CD4-positive, alpha-beta T cell treated with Interleukin-15 for 1 hour (primary cell): ENCODE measurements at regions not wholly inside any gene's neighbourhood (a gene's known extent, or its start where the extent isn't known, plus 50 kb on each side); places are given as distances from the start of the nearest gene placed in this dataset.

Source experiments
- DNase-seq: peaks from one replicate; pipeline ENCODE4 v3.0.0-alpha.2; 2020

DNA sequence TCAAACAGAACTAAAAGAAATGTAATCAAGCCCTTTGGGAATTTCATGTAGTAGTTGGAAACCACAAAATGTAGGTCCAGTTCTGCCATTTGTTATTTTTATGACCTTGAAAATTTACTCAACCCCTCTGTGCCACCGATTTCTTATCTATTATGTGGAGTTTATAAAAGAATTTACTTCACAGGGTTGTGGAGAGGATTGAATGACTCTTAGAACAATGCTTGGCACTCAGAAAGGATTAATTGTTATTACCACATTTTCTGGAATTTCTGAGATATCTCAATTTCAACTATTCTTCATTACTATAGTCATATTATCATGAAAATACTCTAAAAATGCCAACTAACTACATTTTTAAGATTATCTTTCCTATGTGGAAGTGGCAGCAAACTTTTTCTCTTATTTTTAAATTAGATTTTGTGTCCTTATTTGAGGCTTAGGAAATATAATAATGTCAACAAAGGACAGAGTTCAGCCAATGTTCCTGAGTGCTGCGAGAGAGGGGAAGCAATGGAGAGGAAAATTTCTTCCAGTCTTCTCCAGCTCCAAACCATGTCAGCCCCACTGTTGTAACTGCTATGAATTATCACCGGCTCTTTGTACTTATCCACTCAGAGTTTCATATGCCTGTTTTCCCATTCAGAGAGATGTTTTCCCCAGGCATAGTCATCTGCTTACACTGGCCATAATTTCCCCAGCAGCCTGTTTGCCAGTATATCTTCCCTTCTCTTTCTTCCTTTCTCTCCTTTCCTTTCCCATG is 525.6 kb downstream of the SPATA31D1 start:
- DNase-seq = no peak

DNA sequence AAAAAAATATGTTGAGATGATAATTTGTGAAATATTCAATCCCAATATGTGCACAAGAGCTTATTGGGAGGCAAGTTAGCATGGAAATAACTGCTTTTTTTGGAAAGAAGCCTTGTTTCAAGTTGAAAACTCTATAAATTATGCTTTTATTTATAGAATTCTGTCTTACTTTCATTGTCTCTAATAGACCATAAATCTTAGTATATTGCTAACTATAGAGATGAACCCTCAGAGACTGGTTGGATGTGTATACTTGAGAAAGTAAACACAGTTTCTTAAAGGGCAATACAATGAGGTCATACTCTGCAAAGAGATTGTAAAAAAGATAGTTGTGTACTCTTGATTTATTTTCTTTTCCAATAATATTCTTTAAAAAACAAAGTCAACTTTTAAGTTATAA is 530.3 kb downstream of the SPATA31D1 start:
- no peak for DNase-seq

DNA sequence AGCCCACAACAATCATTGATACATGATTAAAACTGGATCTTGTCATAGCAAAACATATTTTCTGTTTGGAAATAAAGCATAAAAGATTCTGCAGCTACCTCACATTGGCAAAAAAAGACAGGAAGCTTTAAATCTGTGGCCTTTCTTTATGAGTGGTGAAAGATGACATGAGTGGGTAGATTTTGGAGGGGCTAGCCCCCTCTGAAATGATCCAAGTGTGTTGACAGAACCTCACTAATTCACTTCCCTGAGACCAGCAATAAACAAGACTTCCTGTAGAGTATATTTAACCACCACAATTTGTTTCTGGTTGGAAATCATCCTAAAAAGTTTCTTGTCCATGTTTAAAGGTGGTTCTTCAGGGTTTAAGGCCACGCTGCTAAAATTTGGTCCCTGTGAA is 530.8 kb downstream of the SPATA31D1 start:
- DNase-seq = no peak

GRCh38 chr9:82524407-82524806 is 535.8 kb downstream of the SPATA31D1 start:
- DNase-seq = no peak

DNA sequence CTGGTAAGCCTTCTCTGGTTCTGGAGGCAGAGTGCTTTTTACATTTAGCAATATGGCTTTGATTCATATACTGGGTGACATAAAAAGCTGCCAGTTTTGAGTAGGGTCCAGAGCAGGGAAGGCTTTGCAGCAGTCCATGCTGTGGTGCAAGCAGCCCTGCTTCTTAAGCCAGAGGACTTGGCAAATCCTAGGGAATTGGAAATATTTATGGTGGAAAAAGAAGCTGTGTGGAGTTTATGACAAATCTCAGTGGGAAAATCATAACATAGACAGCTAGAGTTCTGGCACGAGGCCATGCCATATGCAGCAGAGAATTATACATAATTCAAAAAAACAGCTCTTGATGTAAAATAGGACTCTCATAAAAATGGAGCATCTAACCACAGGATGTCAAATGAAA is 536.4 kb downstream of the RASEF start:
- no peak for DNase-seq

DNA sequence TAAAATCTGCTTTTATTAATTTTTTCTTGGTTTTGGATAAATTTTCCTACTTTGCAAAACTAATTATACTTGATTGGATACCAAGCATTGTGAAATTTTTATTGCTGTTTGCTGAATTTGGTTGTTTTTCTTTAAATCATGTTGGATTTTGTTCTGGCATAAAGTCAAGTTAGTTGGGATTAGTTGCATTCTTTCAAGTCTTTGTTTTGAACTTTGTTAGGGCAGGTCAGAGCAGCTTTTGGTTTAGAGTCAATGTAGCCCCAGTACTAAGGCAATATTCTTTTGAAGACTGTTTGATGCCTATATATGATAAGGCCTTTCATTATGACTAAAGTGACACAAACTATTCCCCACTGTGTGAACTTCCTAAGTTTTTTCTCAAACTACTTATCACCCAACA is 531.1 kb downstream of the RASEF start:
- DNase-seq = no peak

- DNase-seq = no peak
Observed at GRCh38 chr9:82532504-82533180, 530.3 kb downstream of the RASEF start.

DNA sequence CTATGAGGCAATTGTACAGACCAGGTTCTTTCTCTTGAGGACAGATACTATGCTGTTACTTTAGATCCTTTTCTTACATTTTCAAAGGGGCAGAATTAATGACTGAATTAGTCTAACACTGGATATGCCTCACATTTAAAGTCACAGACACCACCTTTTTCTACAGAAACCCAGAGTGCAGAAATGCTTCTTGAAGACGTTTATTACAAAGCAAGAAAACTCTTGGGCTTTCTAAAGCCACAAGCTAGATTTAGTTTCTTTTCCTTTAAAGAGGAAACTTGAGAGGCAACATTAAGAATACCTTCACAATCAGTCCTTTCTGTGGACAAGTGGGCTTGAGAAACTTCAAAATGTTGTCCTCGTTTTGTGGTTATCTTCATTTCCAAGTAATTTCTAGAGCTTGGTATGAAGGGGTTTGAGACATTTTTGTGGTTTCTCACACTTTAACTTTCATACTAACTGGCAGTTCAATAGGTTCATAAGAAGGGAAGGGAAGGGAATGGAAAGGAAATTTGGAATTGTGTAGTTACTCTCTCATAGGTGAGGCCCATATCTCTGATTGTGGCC is 527.4 kb downstream of the RASEF start:
- no peak for DNase-seq

DNA sequence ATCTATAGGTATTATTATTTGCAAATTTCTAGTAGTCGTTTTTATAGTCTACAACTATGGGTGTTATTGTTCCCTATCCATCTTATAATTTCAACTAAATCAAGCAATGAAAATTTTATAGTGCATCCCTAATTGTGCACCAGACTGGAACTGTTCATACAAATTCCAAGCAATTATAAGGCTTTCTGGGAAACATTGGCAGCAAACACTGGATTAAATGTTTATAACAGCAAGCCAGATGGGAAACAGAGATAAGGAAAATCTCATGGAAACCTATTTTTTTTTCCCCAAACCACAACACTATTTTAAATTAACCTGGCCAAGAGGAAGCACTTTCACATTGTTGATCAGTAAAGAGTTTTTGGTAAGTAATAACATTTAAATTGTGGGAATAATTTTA is 524.3 kb downstream of the RASEF start:
- no peak for DNase-seq

DNA sequence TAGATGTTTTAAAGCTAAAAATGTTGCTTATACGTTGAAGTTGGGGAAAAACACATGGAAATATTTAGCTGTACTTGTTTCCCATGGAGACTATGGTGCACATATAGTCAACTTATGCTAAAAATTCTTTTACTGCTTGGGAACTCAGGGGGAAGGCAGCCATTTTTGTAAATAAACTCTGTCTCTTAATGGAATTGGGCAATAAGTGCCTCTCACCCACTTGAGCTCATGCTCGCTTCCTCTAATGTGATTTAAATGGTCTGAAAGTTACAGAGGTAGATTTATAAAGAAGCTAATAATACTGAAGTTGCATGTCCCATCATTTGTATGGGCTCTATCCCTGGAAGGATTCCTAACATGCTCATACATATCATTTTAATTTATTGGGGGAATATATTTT is 523.8 kb downstream of the RASEF start:
- no peak for DNase-seq

GRCh38 chr9:82539856-82540579 is 522.9 kb downstream of the RASEF start:
- DNase-seq = no peak

GRCh38 chr9:82543726-82544125 is 519.2 kb downstream of the RASEF start:
- DNase-seq = no peak

- DNase-seq = no peak
Observed at GRCh38 chr9:82546136-82546535, 516.8 kb downstream of the RASEF start.

DNA sequence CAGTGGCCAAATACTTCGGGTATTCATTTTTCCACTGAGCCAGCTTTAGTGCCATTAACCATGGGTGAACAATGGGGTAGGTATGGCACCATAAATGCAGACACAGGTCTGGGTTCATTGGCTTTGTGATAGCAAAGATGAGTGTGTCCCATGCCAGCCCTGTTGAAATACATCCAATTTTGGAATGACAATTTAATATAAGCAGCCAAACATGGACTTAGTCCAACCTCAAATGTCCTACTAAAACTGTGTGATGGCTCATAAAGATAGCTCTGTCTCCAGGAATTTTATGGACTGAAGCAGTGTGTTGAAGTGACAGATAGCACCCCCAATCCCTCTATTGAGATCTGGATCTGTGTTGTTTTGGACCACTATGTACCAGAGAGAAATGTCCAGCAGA is 514.9 kb downstream of the RASEF start:
- DNase-seq = no peak

DNA sequence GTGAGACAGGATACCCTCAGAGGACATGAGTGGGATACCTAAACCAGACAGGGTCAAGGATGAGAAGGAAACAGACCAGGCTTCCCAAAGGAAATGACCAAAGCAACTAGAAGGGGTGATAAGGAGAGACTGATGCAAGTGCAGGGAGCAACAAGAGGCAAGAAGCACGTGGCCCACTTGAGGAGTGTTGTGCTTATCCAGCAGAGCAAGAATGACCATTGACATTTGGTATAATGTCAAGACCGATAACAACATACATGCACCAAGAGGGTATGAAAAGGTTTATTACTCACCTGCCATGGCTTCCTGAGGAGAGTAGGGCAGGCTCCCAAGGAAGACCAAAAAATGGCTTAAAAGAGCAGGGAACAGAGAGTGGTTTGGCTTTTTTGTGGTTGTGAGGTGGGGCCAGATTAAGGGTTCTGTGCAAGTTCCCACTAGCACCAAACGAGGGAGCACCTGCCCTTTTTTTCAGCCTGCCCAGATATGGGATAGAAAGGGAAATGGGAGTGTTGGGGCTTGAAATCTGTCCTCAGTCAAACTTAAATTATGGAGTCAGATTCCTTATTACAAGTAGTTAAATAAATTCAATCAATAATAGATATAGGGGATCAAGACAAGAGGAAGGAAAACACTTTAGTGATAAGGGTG is 513.6 kb downstream of the RASEF start:
- DNase-seq = no peak

DNA sequence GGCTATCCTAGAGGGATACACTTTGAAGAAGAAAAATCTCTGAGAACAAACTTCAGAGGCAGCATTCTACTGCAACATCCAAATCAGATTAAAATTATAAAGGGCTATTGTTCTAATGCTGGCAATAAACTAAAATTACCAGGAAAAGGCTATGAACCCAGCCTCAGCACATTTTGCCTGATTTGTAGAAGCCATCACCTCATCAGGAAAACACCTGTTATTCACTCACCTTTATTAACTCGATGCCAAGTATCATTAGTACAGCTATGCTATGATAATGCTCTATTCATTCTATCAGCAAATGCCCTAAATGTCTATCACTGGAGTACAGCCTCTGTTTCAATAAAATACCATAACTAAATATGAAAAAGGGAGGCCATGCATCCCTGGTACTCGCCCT is 510.2 kb downstream of the RASEF start:
- no peak for DNase-seq

- no peak for DNase-seq
Observed at GRCh38 chr9:82553654-82554366, 509.1 kb downstream of the RASEF start.

GRCh38 chr9:82554381-82554780 is 508.6 kb downstream of the RASEF start:
- DNase-seq = no peak

DNA sequence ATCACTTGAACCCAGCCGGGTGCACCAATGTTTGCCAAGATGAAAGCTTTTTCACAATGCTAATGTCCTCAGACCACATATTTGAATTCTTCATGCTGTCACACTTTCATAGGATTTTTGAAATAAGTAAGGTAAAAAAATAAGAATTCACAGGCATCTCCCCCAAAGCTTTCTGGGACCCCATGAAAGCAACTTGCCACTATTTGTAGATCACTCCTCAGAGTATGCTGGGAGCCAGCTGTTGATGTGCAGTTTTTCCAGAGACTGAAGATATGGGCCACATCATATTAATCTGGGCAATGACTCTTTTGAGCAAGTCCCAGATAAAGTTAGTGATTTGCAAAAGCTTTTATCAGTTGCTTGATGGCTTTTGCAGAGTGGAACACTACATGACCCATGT is 507.9 kb downstream of the RASEF start:
- no peak for DNase-seq

DNA sequence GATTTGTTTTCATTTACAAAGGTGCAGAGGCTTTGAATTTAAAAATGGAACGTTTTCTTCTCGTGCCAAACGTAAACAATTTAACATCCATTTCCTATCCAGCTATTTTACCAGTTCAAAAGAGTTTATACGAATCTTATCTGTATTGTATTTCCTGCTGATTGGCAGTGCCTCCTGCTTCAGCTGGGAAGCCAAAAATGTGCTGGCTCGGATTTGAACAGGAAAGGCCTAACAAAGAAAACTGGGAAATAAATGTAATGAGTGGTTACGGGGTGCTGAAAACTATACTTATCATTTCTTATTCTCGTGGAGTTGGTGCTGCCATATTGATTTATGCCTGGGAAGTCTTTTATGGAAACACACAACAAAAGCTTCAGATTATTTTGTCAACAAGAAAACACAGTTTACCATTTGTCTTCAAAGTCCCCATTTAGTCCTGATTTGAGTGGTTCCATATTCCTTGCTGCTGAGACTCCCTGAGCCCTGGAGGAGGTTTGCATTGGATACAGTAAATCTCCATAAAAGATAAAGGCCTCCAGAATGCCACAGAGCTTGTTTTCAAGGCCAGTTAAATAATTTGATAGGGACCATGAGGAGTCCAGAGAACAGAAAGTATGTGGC is 507.4 kb downstream of the RASEF start:
- DNase-seq = no peak

DNA sequence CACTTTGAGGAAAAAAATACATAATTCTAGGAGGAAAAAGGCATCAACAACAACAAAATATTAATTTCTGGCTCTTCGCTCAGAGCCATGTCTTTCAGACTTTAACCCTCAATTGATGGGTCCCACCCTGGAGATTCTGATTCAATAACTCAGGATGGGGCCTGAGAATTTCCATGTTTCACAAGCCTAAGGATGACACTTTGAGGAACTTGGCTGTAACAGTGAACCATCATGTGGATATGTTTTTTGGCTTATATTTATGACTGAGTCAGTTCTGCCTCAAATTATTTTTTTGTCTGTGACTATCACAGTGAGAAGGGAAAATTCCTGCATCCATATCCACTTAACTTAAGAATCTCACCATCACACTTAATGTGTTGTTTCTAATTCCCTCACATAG is 504.6 kb downstream of the RASEF start:
- no peak for DNase-seq
